ENCODE measurements at regions not wholly inside any gene's neighbourhood (a gene's known extent, or its start where the extent isn't known, plus 50 kb on each side); places are given as distances from the start of the nearest gene placed in this dataset.

DNA sequence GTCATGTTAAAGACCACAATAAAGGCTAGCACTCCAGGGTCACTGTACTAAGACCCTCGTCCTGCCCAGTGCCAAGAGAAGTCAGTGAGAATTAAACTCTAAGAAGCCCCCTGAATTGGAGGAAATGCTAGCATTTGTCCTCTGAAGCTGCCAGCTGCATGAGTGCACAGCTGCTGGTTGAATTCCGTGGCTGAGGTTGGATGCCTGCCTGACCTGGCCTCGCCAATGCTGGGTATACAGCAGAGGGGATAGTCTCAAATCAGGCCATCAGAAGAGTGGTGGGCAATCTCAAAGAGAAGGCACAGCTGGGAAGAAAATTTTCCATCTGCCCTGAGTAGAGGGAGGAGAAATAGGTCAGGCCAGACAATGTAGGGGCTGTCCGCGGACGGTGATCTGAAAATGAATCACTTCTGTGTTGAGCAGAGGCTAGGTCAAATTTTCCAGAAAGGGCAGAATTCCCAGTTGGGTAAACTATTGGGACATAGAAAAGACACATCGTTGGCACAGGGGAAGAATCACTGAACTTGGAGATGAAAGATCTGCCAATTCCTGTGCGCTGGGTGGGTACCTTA is 110.5 kb upstream of the AGAP1 start:
- Histone ChIP-seq H4K20me1 (ENCODE audit: control insufficient read depth, extremely low read depth, insufficient read depth, low read length) (no peaks in the 10 kb centered on the region), H3K36me3 (ENCODE audit: control insufficient read depth, insufficient read depth, low read length) (no peaks in the 10 kb centered on the region), H3K4me2 (ENCODE audit: extremely low read depth, insufficient read depth, low read length) (no peak overlapping the region), H3K79me2 (ENCODE audit: control insufficient read depth, insufficient read depth, low read length) (no peaks in the 10 kb centered on the region), H2AFZ (ENCODE audit: low read length) (no peak overlapping the region), H3K27ac (ENCODE audit: insufficient read depth, low read length) (no peak overlapping the region), H3K9ac (ENCODE audit: insufficient read depth, low read length) (no peak overlapping the region), H3K27me3 (ENCODE audit: control insufficient read depth, insufficient read depth, low read length) (no peaks in the 10 kb centered on the region), H3K4me3 (replicated peaks in 1 of 4; ENCODE audit: control extremely low read depth in 1 of 4, insufficient read depth in 1 of 4, low read depth in 3 of 4, low read length in 4 of 4) (no peak overlapping the region), H3K4me1 (ENCODE audit: control insufficient read depth, extremely low read depth, insufficient read depth, low read length) (no peaks in the 10 kb centered on the region), H3K9me3 (ENCODE audit: control insufficient read depth, insufficient read depth, low read depth, low read length) (no peaks in the 10 kb centered on the region)
- DNase-seq (ENCODE audit: low read depth in 2 of 2), result no peak
- no peak for TF ChIP-seq EZH2 (IDR thresholded peaks at IDR 0.05; ENCODE audit: low read length, missing control alignments)
- TF ChIP-seq, protein P1, sequence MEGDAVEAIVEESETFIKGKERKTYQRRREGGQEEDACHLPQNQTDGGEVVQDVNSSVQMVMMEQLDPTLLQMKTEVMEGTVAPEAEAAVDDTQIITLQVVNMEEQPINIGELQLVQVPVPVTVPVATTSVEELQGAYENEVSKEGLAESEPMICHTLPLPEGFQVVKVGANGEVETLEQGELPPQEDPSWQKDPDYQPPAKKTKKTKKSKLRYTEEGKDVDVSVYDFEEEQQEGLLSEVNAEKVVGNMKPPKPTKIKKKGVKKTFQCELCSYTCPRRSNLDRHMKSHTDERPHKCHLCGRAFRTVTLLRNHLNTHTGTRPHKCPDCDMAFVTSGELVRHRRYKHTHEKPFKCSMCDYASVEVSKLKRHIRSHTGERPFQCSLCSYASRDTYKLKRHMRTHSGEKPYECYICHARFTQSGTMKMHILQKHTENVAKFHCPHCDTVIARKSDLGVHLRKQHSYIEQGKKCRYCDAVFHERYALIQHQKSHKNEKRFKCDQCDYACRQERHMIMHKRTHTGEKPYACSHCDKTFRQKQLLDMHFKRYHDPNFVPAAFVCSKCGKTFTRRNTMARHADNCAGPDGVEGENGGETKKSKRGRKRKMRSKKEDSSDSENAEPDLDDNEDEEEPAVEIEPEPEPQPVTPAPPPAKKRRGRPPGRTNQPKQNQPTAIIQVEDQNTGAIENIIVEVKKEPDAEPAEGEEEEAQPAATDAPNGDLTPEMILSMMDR (conservative IDR thresholded peaks at IDR 0.05 in 1 of 2, IDR thresholded peaks at IDR 0.05 in 1 of 2; ENCODE audit: low read depth in 1 of 2, low read length in 2 of 2), result no peak

DNA sequence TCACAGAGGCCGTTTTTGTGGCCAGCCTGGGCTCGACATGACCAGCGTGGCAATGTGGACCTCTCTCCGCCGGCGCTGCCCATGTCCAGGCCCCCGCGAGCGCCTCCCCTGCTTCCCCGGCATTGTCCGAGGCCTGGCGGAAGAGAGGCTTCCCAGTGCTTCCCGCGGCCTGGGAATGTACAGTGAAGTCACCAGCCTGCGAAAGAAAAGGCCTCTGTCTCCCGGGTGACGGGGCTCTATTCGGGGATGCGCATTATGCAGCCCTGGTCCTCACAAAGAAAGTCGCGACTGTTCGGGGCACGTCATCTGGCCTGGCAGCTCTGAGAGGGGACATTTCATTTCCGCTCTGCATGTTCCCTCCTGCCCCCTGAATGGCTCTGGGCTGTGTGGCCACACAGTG is 109.2 kb upstream of the AGAP1 start:
- Histone ChIP-seq H3K4me2 (ENCODE audit: extremely low read depth, insufficient read depth, low read length) (no peak overlapping the region), H3K36me3 (ENCODE audit: control insufficient read depth, insufficient read depth, low read length) (no peaks in the 10 kb centered on the region), H2AFZ (ENCODE audit: low read length) (no peak overlapping the region), H3K4me3 (replicated peaks in 1 of 4; ENCODE audit: control extremely low read depth in 1 of 4, insufficient read depth in 1 of 4, low read depth in 3 of 4, low read length in 4 of 4) (no peak overlapping the region), H3K9ac (ENCODE audit: insufficient read depth, low read length) (no peak overlapping the region), H3K79me2 (ENCODE audit: control insufficient read depth, insufficient read depth, low read length) (no peaks in the 10 kb centered on the region), H3K4me1 (ENCODE audit: control insufficient read depth, extremely low read depth, insufficient read depth, low read length) (no peaks in the 10 kb centered on the region), H4K20me1 (ENCODE audit: control insufficient read depth, extremely low read depth, insufficient read depth, low read length) (no peaks in the 10 kb centered on the region), H3K27ac (ENCODE audit: insufficient read depth, low read length) (no peak overlapping the region), H3K9me3 (ENCODE audit: control insufficient read depth, insufficient read depth, low read depth, low read length) (no peaks in the 10 kb centered on the region), H3K27me3 (ENCODE audit: control insufficient read depth, insufficient read depth, low read length) (no peaks in the 10 kb centered on the region)
- TF ChIP-seq, protein P1 (conservative IDR thresholded peaks at IDR 0.05 in 1 of 2, IDR thresholded peaks at IDR 0.05 in 1 of 2; ENCODE audit: low read depth in 1 of 2, low read length in 2 of 2), result no peak
- TF ChIP-seq EZH2 (IDR thresholded peaks at IDR 0.05; ENCODE audit: low read length, missing control alignments), result no peak
- DNase-seq (ENCODE audit: low read depth in 2 of 2), result no peak

DNA sequence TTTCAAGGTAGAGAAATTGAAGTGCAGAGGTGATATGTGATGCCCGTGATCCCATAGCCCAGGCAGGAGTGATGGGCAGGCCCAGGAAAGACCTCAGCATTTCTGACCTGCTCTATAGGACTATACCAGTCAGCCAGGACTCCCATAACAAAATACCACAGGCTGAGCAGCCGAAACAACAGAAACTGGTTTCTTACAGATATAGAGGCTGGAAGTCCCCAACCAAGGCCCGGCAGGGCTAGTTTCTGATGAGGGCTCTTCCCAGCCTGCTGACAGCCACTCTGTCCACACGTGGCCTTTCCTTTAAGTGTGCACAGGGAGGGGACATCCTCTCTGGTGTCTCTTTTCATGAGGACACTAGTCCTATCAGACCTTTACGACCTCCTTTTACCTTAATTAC is 104.2 kb upstream of the AGAP1 start:
- Histone ChIP-seq H4K20me1 (ENCODE audit: control insufficient read depth, extremely low read depth, insufficient read depth, low read length) (no peaks in the 10 kb centered on the region), H3K36me3 (ENCODE audit: control insufficient read depth, insufficient read depth, low read length) (no peaks in the 10 kb centered on the region), H3K4me3 (replicated peaks in 1 of 4; ENCODE audit: control extremely low read depth in 1 of 4, insufficient read depth in 1 of 4, low read depth in 3 of 4, low read length in 4 of 4) (no peak overlapping the region), H2AFZ (ENCODE audit: low read length) (no peak overlapping the region), H3K9ac (ENCODE audit: insufficient read depth, low read length) (no peak overlapping the region), H3K79me2 (ENCODE audit: control insufficient read depth, insufficient read depth, low read length) (no peaks in the 10 kb centered on the region), H3K9me3 (ENCODE audit: control insufficient read depth, insufficient read depth, low read depth, low read length) (no peaks in the 10 kb centered on the region), H3K27me3 (ENCODE audit: control insufficient read depth, insufficient read depth, low read length) (no peaks in the 10 kb centered on the region), H3K4me2 (ENCODE audit: extremely low read depth, insufficient read depth, low read length) (no peak overlapping the region), H3K4me1 (ENCODE audit: control insufficient read depth, extremely low read depth, insufficient read depth, low read length) (no peaks in the 10 kb centered on the region), H3K27ac (ENCODE audit: insufficient read depth, low read length) (no peak overlapping the region)
- DNase-seq (ENCODE audit: low read depth in 2 of 2), result no peak
- no peak for TF ChIP-seq EZH2 (IDR thresholded peaks at IDR 0.05; ENCODE audit: low read length, missing control alignments)
- TF ChIP-seq, protein P1 (conservative IDR thresholded peaks at IDR 0.05 in 1 of 2, IDR thresholded peaks at IDR 0.05 in 1 of 2; ENCODE audit: low read depth in 1 of 2, low read length in 2 of 2), result no peak

Measured in fibroblast of lung (primary cell).